GM12878 (cell line): ENCODE measurements at regions not wholly inside any gene's neighbourhood (a gene's known extent, or its start where the extent isn't known, plus 50 kb on each side); places are given as distances from the start of the nearest gene placed in this dataset.

ENCODE experiments used
- BHLHE40 ChIP-seq, 2 experiments: fragments of 450-650 bp in 1 of 2; IDR thresholded peaks; 2 replicates each; pipeline ENCODE4 v1.6.1; 2011 to 2017; ENCODE audit warnings: low read depth in 2 of 2, borderline replicate concordance in 1 of 2, improper control_type of control experiment in 1 of 2, low read length in 1 of 2, mild to moderate bottlenecking in 1 of 2
- CTCF ChIP-seq, 3 experiments: IDR thresholded peaks in 2 of 3; conservative IDR thresholded peaks in 1 of 3; 2 replicates each; pipeline ENCODE4 v1.5.1; 2011; ENCODE audit warnings: low read depth in 3 of 3, low read length in 3 of 3, mild to moderate bottlenecking in 3 of 3, control low read depth in 2 of 3, moderate library complexity in 2 of 3, inconsistent platforms in 1 of 3, mixed read lengths in 1 of 3; ENCODE audit not compliant: control insufficient read depth in 2 of 3, insufficient read depth in 1 of 3; ENCODE audit errors: extremely low read depth in 1 of 3
- EED ChIP-seq: sonication (generic); IDR thresholded peaks from 2 replicates; pipeline ENCODE4 v1.6.1; 2016; ENCODE audit warnings: antibody characterized with exemption, low read depth
- EGR1 ChIP-seq, 2 experiments: IDR thresholded peaks; 1 replicate in 1 of 2; 2 replicates in 1 of 2; pipeline ENCODE4 v1.6.1; 2011 to 2012; ENCODE audit warnings: low read depth in 2 of 2, low read length in 2 of 2, borderline replicate concordance in 1 of 2, mild to moderate bottlenecking in 1 of 2, moderate library complexity in 1 of 2
- FOXM1 ChIP-seq: IDR thresholded peaks from 2 replicates; pipeline ENCODE4 v1.6.1; 2012; ENCODE audit warnings: low read depth, mild to moderate bottlenecking, inconsistent platforms, low read length, moderate library complexity
- MEF2A ChIP-seq: IDR thresholded peaks from 2 replicates; pipeline ENCODE4 v1.6.1; 2011; ENCODE audit warnings: low read depth, mild to moderate bottlenecking, low read length, moderate library complexity; ENCODE audit not compliant: insufficient read depth
- POLR2A ChIP-seq: IDR thresholded peaks from 2 replicates; pipeline ENCODE4 v1.6.1; 2011; ENCODE audit warnings: low read depth, mild to moderate bottlenecking, low read length
- POLR2AphosphoS5 ChIP-seq: IDR thresholded peaks from 2 replicates; pipeline ENCODE4 v1.6.1; 2011; ENCODE audit warnings: mild to moderate bottlenecking, low read length, inconsistent platforms
- SIX5 ChIP-seq: IDR thresholded peaks from 2 replicates; pipeline ENCODE4 v1.6.1; 2011; ENCODE audit warnings: mild to moderate bottlenecking, low read depth, low read length, moderate library complexity; ENCODE audit not compliant: severe bottlenecking
- SMC3 ChIP-seq: IDR thresholded peaks from 2 replicates; pipeline ENCODE4 v1.6.1; 2011; ENCODE audit warnings: low read length, improper control_type of control experiment, borderline replicate concordance

- no peak for TF ChIP-seq SMC3
- no peak for TF ChIP-seq POLR2A
- TF ChIP-seq EED = no peak
- TF ChIP-seq POLR2AphosphoS5 = no peak
- TF ChIP-seq FOXM1 = no peak
- no peak for TF ChIP-seq CTCF (IDR thresholded peaks at IDR 0.05 in 2 of 3, conservative IDR thresholded peaks at IDR 0.05 in 1 of 3; ENCODE audit: control insufficient read depth in 2 of 3, extremely low read depth in 1 of 3, insufficient read depth in 1 of 3, low read depth in 3 of 3, low read length in 3 of 3)
- TF ChIP-seq SIX5 = no peak
- no peak for TF ChIP-seq EGR1 (IDR thresholded peaks at IDR 0.05; ENCODE audit: borderline replicate concordance in 1 of 2, low read depth in 2 of 2, low read length in 2 of 2)
- TF ChIP-seq MEF2A = no peak
- no peak for TF ChIP-seq BHLHE40 (IDR thresholded peaks at IDR 0.05; ENCODE audit: borderline replicate concordance in 1 of 2, low read depth in 2 of 2, low read length in 1 of 2)
Observed at GRCh38 chr4:53863158-53863557, 201.2 kb downstream of the CHIC2 start.
